ENCODE measurements at regions not wholly inside any gene's neighbourhood (a gene's known extent, or its start where the extent isn't known, plus 50 kb on each side); places are given as distances from the start of the nearest gene placed in this dataset.

- no peak for FAIRE-seq
- DNase-seq (ENCODE audit: low read depth), result peak; percentile 80
These were observed 178.2 kb upstream of the KLF6 start for GRCh38 chr10:3963191-3963673.

GRCh38 chr10:3961082-3961481 is 176.1 kb upstream of the KLF6 start:
- TF ChIP-seq CTCF (IDR thresholded peaks at IDR 0.05; ENCODE audit: insufficient read depth, low read length, severe bottlenecking), result no peak
- DNase-seq (ENCODE audit: low read depth) (no peak), FAIRE-seq (no peak)
- Histone ChIP-seq H3K36me3 (ENCODE audit: control insufficient read depth, insufficient read depth, low read length) (no peaks in the 10 kb centered on the region), H3K27me3 (ENCODE audit: control insufficient read depth, insufficient read depth, low read length) (no peaks in the 10 kb centered on the region), H3K4me3 (ENCODE audit: low read depth, low read length) (no peak overlapping the region)

More at GRCh38 chr10:3963191-3963673, 178.2 kb upstream of the KLF6 start:
- no peaks in the 10 kb centered on the region for H3K27me3 ChIP-seq (ENCODE audit: control insufficient read depth, insufficient read depth, low read length)
- H3K4me3 ChIP-seq (ENCODE audit: low read depth, low read length), result no peak overlapping the region
- no peak for TF ChIP-seq CTCF (IDR thresholded peaks at IDR 0.05; ENCODE audit: insufficient read depth, low read length, severe bottlenecking)
- H3K36me3 ChIP-seq (ENCODE audit: control insufficient read depth, insufficient read depth, low read length), result no peaks in the 10 kb centered on the region

- Histone ChIP-seq H3K27me3 (ENCODE audit: control insufficient read depth, insufficient read depth, low read length) (no peaks in the 10 kb centered on the region), H3K4me3 (ENCODE audit: low read depth, low read length) (no peak overlapping the region), H3K36me3 (ENCODE audit: control insufficient read depth, insufficient read depth, low read length) (no peaks in the 10 kb centered on the region)
- FAIRE-seq, result no peak
- TF ChIP-seq CTCF (IDR thresholded peaks at IDR 0.05; ENCODE audit: insufficient read depth, low read length, severe bottlenecking), result no peak
- DNase-seq (ENCODE audit: low read depth), result no peak
These were observed 175.5 kb upstream of the KLF6 start for GRCh38 chr10:3960496-3960895.

- Histone ChIP-seq H3K36me3 (ENCODE audit: control insufficient read depth, insufficient read depth, low read length) (no peaks in the 10 kb centered on the region), H3K4me3 (ENCODE audit: low read depth, low read length) (no peak overlapping the region), H3K27me3 (ENCODE audit: control insufficient read depth, insufficient read depth, low read length) (no peaks in the 10 kb centered on the region)
- FAIRE-seq (no peak), DNase-seq (ENCODE audit: low read depth) (no peak)
- TF ChIP-seq CTCF (IDR thresholded peaks at IDR 0.05; ENCODE audit: insufficient read depth, low read length, severe bottlenecking), result no peak
These were observed 174.6 kb upstream of the KLF6 start for GRCh38 chr10:3959370-3960325.

- H3K4me3 ChIP-seq (ENCODE audit: low read depth, low read length), result no peak overlapping the region
- no peak for TF ChIP-seq CTCF (IDR thresholded peaks at IDR 0.05; ENCODE audit: insufficient read depth, low read length, severe bottlenecking)
- no peaks in the 10 kb centered on the region for H3K36me3 ChIP-seq (ENCODE audit: control insufficient read depth, insufficient read depth, low read length)
- no peaks in the 10 kb centered on the region for H3K27me3 ChIP-seq (ENCODE audit: control insufficient read depth, insufficient read depth, low read length)
- DNase-seq (ENCODE audit: low read depth), result no peak
- no peak for FAIRE-seq
These were observed 173.5 kb upstream of the KLF6 start for GRCh38 chr10:3958472-3958996.

Measured in bronchial epithelial cell (primary cell).